ENCODE measurements at regions not wholly inside any gene's neighbourhood (a gene's known extent, or its start where the extent isn't known, plus 50 kb on each side); places are given as distances from the start of the nearest gene placed in this dataset.

GRCh38 chrX:115491766-115492165, 69.2 kb upstream of the PLS3 start:
- TF ChIP-seq CTCF (conservative IDR thresholded peaks at IDR 0.05; ENCODE audit: low read depth, low read length) (no peak), EZH2 (IDR thresholded peaks at IDR 0.05; ENCODE audit: low read length, unreplicated experiment) (no peak)

All from PC-3 (cell line).